Keratinocyte (primary cell): ENCODE measurements at regions not wholly inside any gene's neighbourhood (a gene's known extent, or its start where the extent isn't known, plus 50 kb on each side); places are given as distances from the start of the nearest gene placed in this dataset.

Experiments
- DNase-seq: peaks from one replicate; pipeline ENCODE4 v3.0.0-alpha.2; 2011; ENCODE audit warnings: low read depth, missing footprints, low spot score
- FAIRE-seq: peaks from 2 replicates; lab custom pipeline; 2011; peaks lifted over from hg19 to GRCh38; lab: Jason Lieb, UNC
- H2AFZ ChIP-seq: 2 replicates; pipeline ENCODE4 v1.6.0; 2012; ENCODE audit warnings: low read length, control low read depth, inconsistent platforms; ENCODE audit not compliant: control insufficient read depth
- H3K27ac ChIP-seq: 2 replicates; pipeline ENCODE4 v1.5.1; 2011; ENCODE audit warnings: low read length; ENCODE audit not compliant: control insufficient read depth, insufficient read depth
- H3K27me3 ChIP-seq: 3 replicates; pipeline ENCODE4 v1.6.0; 2011; ENCODE audit warnings: low read length; ENCODE audit not compliant: control insufficient read depth, insufficient read depth; ENCODE audit errors: extremely low read depth
- H3K36me3 ChIP-seq, 2 experiments: 2 replicates in 1 of 2; 3 replicates in 1 of 2; pipeline ENCODE4 v1.5.1; 2011; ENCODE audit warnings: low read length in 2 of 2, mild to moderate bottlenecking in 1 of 2; ENCODE audit not compliant: control insufficient read depth in 2 of 2, insufficient read depth in 2 of 2; ENCODE audit errors: extremely low read depth in 1 of 2
- H3K4me1 ChIP-seq: 3 replicates; pipeline ENCODE4 v1.5.1; 2011; ENCODE audit warnings: low read length; ENCODE audit not compliant: control insufficient read depth, insufficient read depth; ENCODE audit errors: extremely low read depth
- H3K4me2 ChIP-seq: 3 replicates; pipeline ENCODE4 v1.6.0; 2011; ENCODE audit warnings: low read depth, low read length; ENCODE audit not compliant: control insufficient read depth, insufficient read depth; ENCODE audit errors: extremely low read depth
- H3K4me3 ChIP-seq, 3 experiments: fragments of 200-600 bp in 1 of 3; sonication (generic) in 1 of 3; 2 replicates in 2 of 3; 3 replicates in 1 of 3; pipeline ENCODE4 v1.5.1; 2011 to 2016; ENCODE audit warnings: low read length in 3 of 3, mild to moderate bottlenecking in 3 of 3, control low read depth in 2 of 3, inconsistent platforms in 1 of 3, low read depth in 1 of 3, mixed read lengths in 1 of 3, mixed run types in 1 of 3, moderate library complexity in 1 of 3; ENCODE audit not compliant: control insufficient read depth in 2 of 3, insufficient read depth in 2 of 3; ENCODE audit errors: extremely low read depth in 1 of 3
- H3K79me2 ChIP-seq: 2 replicates; pipeline ENCODE4 v1.6.0; 2012; ENCODE audit warnings: low read length; ENCODE audit not compliant: control insufficient read depth, insufficient read depth
- H3K9ac ChIP-seq: 3 replicates; pipeline ENCODE4 v1.6.0; 2011; ENCODE audit warnings: low read length; ENCODE audit not compliant: control insufficient read depth, insufficient read depth; ENCODE audit errors: extremely low read depth
- H3K9me1 ChIP-seq: 3 replicates; pipeline ENCODE4 v1.6.0; 2011; ENCODE audit warnings: low read length; ENCODE audit not compliant: control insufficient read depth, insufficient read depth; ENCODE audit errors: extremely low read depth
- H3K9me3 ChIP-seq: 2 replicates; pipeline ENCODE4 v1.5.1; 2012; ENCODE audit warnings: low read depth, low read length; ENCODE audit not compliant: control insufficient read depth
- H4K20me1 ChIP-seq: 3 replicates; pipeline ENCODE4 v1.6.0; 2011; ENCODE audit warnings: low read length; ENCODE audit not compliant: control insufficient read depth, insufficient read depth; ENCODE audit errors: extremely low read depth
- EZH2 ChIP-seq: IDR thresholded peaks from one replicate; pipeline ENCODE4 v1.6.1; 2012; ENCODE audit warnings: inconsistent platforms, mild to moderate bottlenecking, low read length, moderate library complexity
- dilution Hi-C: fragments of 300-500 bp; cut with MboI; formaldehyde crosslinking; loops from one replicate; pipeline ENCODE4 v1.7.0; 2020; ENCODE audit warnings: low sequenced_read_pairs; ENCODE audit not compliant: extremely low pct_ligation_motif_present
- TF ChIP-seq, protein P1 (sequence below), 3 experiments: IDR thresholded peaks in 1 of 3; conservative IDR thresholded peaks in 1 of 3; optimal IDR thresholded peaks in 1 of 3; 2 replicates in 2 of 3; 3 replicates in 1 of 3; pipeline versions ENCODE3 to v1.5.1; 2011; ENCODE audit warnings: low read length in 3 of 3, mild to moderate bottlenecking in 3 of 3, moderate library complexity in 2 of 3, control low read depth in 1 of 3, inconsistent platforms in 1 of 3; ENCODE audit not compliant: insufficient read depth in 2 of 3; ENCODE audit errors: extremely low read depth in 1 of 3

DNA sequence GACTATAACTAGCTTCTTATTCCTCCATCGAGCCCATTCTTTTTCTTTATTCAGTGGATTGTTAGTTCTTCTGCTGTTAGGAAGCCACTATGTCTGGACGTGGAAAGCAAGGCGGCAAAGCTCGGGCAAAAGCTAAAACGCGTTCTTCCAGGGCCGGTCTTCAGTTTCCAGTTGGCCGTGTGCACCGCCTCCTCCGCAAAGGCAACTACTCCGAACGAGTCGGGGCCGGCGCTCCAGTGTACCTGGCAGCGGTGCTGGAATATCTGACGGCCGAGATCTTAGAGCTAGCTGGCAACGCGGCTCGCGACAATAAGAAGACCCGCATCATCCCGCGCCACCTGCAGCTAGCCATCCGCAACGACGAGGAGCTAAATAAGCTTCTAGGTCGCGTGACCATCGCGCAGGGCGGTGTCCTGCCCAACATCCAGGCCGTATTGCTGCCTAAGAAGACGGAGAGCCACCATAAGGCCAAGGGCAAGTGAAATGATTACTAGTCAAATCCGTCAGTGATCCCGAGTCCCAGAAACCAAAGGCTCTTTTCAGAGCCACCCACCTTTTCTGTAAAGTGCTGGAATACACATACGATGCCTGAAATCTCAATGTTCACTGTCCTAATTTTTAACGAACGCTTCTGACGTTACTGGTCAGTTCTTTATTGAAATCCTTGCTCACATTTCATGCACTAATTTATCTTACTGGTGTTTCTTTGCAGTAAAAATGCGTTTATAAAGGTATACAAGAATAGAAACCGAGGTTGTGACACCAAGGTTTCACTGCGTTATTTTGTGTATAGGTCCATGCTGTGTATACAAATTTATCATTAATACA is 129.9 kb downstream of the HFE start:
- Histone ChIP-seq H3K79me2 (no peaks in the 10 kb centered on the region), H3K36me3 (no peaks in the 10 kb centered on the region), H3K9me3 (no peaks in the 10 kb centered on the region), H3K4me3 (peak overlapping the region; percentile 50 to 72 (median 58)), H3K4me1 (peaks cover 19% of the 10 kb centered on the region), H4K20me1 (no peaks in the 10 kb centered on the region), H2AFZ (no peak overlapping the region), H3K9me1 (no peaks in the 10 kb centered on the region), H3K4me2 (peak overlapping the region; percentile 92), H3K27ac (peak overlapping the region; percentile 78), H3K9ac (peak overlapping the region; percentile 67), H3K27me3 (no peaks in the 10 kb centered on the region)
- dilution Hi-C loops: no loop called here
- FAIRE-seq (no peak), DNase-seq (no peak)
- TF ChIP-seq, protein P1, sequence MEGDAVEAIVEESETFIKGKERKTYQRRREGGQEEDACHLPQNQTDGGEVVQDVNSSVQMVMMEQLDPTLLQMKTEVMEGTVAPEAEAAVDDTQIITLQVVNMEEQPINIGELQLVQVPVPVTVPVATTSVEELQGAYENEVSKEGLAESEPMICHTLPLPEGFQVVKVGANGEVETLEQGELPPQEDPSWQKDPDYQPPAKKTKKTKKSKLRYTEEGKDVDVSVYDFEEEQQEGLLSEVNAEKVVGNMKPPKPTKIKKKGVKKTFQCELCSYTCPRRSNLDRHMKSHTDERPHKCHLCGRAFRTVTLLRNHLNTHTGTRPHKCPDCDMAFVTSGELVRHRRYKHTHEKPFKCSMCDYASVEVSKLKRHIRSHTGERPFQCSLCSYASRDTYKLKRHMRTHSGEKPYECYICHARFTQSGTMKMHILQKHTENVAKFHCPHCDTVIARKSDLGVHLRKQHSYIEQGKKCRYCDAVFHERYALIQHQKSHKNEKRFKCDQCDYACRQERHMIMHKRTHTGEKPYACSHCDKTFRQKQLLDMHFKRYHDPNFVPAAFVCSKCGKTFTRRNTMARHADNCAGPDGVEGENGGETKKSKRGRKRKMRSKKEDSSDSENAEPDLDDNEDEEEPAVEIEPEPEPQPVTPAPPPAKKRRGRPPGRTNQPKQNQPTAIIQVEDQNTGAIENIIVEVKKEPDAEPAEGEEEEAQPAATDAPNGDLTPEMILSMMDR (optimal IDR thresholded peaks at IDR 0.05 in 1 of 3, IDR thresholded peaks at IDR 0.05 in 1 of 3, conservative IDR thresholded peaks at IDR 0.05 in 1 of 3; ENCODE audit: extremely low read depth in 1 of 3, insufficient read depth in 2 of 3, low read length in 3 of 3): peak; percentile 17 to 40 (median 33)
- TF ChIP-seq EZH2: no peak

DNA sequence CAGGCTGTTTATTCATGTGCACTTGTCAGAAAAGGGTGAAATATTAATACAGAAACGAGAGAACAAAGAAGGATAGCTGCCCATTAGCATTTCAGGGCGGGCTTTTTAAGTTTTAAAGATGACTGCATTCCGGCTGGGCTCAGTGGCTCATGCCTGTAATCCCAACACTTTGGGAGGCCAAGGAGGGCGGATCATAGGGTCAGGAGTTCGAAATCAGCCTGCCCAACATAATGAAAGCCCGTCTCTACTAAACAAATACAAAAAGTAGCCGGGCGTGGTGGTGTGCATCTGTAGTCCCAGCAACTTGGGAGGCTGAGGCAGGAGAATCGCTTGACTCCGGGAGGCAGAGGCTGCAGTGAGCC is 130.5 kb downstream of the HFE start:
- H3K4me2 ChIP-seq: peak overlapping the region; percentile 92
- H3K9ac ChIP-seq: peak overlapping the region; percentile 67
- H3K27ac ChIP-seq: peak overlapping the region; percentile 78
- no peaks in the 10 kb centered on the region for H3K27me3 ChIP-seq
- no peak overlapping the region for H2AFZ ChIP-seq
- no peaks in the 10 kb centered on the region for H4K20me1 ChIP-seq
- H3K79me2 ChIP-seq: no peaks in the 10 kb centered on the region
- H3K9me3 ChIP-seq: no peaks in the 10 kb centered on the region
- no peaks in the 10 kb centered on the region for H3K36me3 ChIP-seq
- TF ChIP-seq, protein P1 (optimal IDR thresholded peaks at IDR 0.05 in 1 of 3, IDR thresholded peaks at IDR 0.05 in 1 of 3, conservative IDR thresholded peaks at IDR 0.05 in 1 of 3; ENCODE audit: extremely low read depth in 1 of 3, insufficient read depth in 2 of 3, low read length in 3 of 3): no peak
- no peak for TF ChIP-seq EZH2
- peaks cover 21% of the 10 kb centered on the region for H3K4me1 ChIP-seq
- peak overlapping the region; percentile 50 to 72 (median 58) for H3K4me3 ChIP-seq
- DNase-seq: no peak
- no peaks in the 10 kb centered on the region for H3K9me1 ChIP-seq
- no peak for FAIRE-seq
- dilution Hi-C loops: no loop called here
